H7 (cell line): ENCODE measurements at regions not wholly inside any gene's neighbourhood (a gene's known extent, or its start where the extent isn't known, plus 50 kb on each side); places are given as distances from the start of the nearest gene placed in this dataset.
"Not testable (repeated sequence)": the region's sequence is repeated elsewhere in the genome, so short reads cannot be mapped to it uniquely, and the experiment has no call there.

ENCODE experiments used
- DNase-seq: peaks from one replicate; pipeline ENCODE4 v3.0.0; 2012
- H3K27me3 ChIP-seq: 2 replicates; pipeline ENCODE4 v1.6.0; 2011; ENCODE audit warnings: mild to moderate bottlenecking, low read length; ENCODE audit not compliant: control insufficient read depth, insufficient read depth
- H3K36me3 ChIP-seq: replicated peaks from 2 replicates; pipeline ENCODE4 v1.5.1; 2011; ENCODE audit warnings: low read length; ENCODE audit not compliant: control insufficient read depth, insufficient read depth
- H3K4me3 ChIP-seq: 2 replicates; pipeline ENCODE4 v1.5.1; 2011; ENCODE audit warnings: low read depth, mild to moderate bottlenecking, control low read depth, low read length, moderate library complexity; ENCODE audit not compliant: insufficient read depth

DNA sequence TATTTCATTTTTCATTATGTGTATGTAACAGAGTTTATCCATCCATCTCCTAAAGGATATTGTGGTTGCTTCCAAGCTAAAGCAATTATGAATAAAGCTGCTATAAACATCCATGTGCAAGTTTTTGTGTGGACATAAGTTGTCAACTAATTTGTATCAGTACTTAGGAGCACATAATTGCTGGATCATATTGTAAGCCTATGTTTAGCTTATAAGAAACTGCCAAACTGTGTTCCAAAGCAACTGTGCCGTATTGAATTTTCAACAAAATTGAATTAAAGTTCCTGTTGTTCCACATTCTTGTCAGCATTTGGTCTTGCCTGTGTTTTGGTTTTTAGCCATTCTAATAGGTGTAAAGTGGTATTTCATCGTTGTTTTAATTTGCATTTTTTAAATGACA, 416.9 kb downstream of the SLC6A15 start:
- no peak overlapping the region for H3K4me3 ChIP-seq
- no peak for DNase-seq
- H3K36me3 ChIP-seq: no peaks in the 10 kb centered on the region
- H3K27me3 ChIP-seq: no peaks in the 10 kb centered on the region

DNA sequence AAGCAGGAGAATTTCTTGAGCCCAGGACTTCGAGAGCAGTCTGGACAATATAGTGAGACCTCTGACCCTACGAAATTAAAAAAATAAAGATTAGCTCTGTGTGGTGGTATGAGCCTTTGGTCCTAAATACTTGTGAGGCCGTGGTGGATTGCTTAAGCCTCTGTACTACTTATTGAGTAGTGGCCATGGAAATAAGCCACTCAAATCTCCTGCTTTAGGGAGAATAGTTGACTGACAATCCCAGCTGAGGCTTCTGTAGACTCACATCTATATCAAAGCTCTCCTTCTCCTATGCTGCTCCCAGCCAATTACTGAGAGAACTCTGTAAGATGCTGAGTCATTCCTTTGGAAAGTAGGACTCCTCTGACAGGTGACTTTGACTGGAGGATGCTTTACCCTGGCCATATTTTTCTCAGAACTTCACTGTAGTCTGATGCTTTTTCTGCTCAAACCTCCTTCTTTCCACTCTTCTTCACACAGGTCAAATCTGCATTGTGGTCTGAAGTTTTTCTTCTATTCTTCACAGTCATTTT, 420.2 kb downstream of the SLC6A15 start:
- Histone ChIP-seq H3K4me3 (no peak overlapping the region), H3K27me3 (no peaks in the 10 kb centered on the region), H3K36me3 (no peaks in the 10 kb centered on the region)
- no peak for DNase-seq

DNA sequence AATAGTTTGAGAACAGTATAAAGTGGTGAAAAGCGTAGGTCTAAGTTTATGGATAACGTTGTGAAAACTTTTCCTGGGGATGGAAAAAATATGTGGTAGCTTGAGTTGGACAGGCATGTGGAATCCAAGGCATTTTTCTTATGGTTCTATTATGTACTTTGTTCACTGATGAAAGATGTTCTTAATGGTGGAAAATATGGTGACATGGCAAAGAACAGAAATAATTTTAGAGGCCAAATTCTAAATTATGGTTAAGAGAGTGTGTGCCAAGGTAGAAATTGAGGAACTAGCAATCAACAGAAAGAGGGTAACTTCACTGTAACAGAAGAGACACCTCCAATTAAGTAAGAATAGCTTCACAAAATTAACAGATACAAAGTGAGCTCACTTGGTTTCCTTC, 427.8 kb downstream of the SLC6A15 start:
- H3K4me3 ChIP-seq: no peak overlapping the region
- no peaks in the 10 kb centered on the region for H3K36me3 ChIP-seq
- H3K27me3 ChIP-seq: no peaks in the 10 kb centered on the region
- DNase-seq: no peak

DNA sequence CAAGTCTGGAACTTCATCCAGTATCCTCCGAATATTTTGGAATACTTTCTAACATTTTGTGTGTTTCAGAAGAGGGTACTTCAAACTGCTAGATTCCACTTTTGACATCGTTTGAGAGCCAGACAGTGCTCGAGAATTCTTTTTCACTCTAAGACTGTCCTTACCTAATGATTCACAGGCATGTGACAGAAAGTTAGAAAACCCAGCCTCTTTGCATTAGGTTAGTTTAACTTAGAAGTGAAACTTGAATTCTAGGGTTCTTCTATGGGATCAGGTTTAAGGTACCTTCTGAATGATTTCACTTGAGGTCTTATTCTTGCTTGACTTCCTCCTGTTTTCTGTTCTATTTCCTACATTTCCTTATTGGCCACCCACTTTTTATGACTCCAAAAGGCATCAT, 431.8 kb downstream of the SLC6A15 start:
- no peaks in the 10 kb centered on the region for H3K36me3 ChIP-seq
- no peaks in the 10 kb centered on the region for H3K27me3 ChIP-seq
- no peak overlapping the region for H3K4me3 ChIP-seq
- DNase-seq: no peak

DNA sequence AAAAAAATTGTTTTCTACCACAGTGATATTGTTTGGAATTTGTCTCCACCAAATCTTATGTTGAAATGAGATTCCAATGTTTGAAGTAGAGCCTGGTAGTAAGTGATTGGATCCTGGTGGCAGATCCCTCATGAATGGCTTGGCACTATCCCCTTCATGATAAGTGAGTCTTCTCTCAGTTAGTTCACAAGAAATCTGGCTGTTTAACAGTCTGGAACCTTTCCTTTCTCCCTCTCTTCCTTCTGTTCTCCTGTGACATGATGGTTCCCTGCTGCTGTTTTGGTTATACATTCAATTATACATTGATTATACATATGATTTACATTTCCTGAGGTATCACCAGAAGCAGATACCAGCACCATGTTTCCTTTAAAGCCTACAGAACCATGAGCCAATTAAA, 442.2 kb downstream of the SLC6A15 start:
- no peaks in the 10 kb centered on the region for H3K36me3 ChIP-seq
- no peak for DNase-seq
- H3K27me3 ChIP-seq: no peaks in the 10 kb centered on the region
- no peak overlapping the region for H3K4me3 ChIP-seq

DNA sequence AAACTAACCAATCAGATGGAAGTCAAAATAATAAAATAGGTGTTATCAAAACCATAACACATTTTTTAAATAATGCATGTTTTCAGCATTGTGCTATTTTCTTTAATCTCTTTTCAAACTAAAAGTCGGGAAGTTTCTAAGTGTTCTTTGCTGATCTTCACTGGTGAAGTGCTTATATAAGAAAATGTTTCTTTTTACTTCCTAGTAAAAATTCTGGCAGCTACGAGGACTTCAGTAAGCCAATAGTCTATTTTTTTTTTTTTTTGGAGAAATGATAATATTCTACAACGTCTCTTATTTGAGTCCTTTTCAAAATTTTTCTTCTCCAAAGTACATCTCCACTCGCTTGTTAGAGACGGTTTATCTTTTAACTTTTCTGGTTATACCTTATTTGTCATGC, 448.0 kb downstream of the SLC6A15 start:
- DNase-seq: no peak
- H3K4me3 ChIP-seq: no peak overlapping the region

DNA sequence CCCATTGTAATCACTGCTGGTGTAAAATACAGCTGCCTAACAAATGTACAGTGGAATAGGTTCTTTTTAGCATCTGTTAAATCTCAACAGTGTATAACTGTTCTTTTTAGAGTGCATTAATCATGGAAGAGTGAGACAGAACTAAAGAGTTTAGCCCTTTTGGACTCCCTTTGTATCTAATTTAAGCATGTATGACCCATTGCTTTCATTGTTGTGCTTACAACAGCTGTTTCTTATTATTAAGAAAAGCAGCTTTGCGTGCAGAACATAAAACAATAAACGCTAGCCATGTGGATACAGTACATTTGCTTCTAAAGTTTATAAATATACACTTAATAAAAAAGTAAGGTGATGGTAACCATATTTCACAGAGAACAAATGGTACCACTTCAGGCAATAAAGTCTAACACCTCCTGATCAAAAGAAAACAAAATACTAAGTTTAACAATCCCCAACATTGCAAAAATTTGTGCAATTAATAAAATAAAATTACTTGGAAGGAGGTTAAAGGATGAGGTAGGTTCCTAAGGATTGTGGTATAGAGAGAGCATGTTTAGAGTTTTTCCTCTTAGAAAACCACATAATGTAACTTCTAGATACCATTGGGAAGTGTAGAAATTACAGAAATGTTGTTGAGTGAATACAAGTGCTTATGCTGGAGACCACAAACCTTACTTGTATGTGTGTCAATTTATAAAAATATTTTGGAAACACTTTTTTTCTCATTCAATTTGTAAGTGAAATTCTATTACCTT, 448.7 kb downstream of the SLC6A15 start:
- H3K4me3 ChIP-seq: no peak overlapping the region
- DNase-seq: no peak

More for the DNA sequence above, 448.0 kb downstream of the SLC6A15 start:
- Histone ChIP-seq H3K36me3 (no peaks in the 10 kb centered on the region), H3K27me3 (no peaks in the 10 kb centered on the region)

DNA sequence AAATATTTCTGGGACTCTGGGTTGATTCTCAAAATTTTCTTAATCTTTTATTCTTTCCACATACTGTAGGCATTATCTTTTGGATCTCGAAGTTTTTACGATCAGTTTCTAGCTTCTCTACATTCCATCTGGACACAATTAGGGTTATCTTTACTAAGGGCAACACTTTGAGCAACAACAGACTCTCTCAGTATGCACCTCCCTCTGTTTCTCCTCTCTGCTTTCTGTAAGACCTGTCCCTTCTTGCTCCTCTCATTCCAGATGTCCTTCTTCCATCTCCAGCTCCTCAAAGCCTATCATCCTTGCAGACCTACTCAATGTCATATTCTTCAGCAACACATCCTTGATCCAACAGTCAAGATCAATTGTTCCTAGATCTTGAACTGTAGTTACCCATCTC, 457.0 kb downstream of the SLC6A15 start:
- H3K4me3 ChIP-seq: no peak overlapping the region
- DNase-seq: no peak
- no peaks in the 10 kb centered on the region for H3K27me3 ChIP-seq

More for the DNA sequence above, 448.7 kb downstream of the SLC6A15 start:
- H3K27me3 ChIP-seq: no peaks in the 10 kb centered on the region
- H3K36me3 ChIP-seq: no peaks in the 10 kb centered on the region

DNA sequence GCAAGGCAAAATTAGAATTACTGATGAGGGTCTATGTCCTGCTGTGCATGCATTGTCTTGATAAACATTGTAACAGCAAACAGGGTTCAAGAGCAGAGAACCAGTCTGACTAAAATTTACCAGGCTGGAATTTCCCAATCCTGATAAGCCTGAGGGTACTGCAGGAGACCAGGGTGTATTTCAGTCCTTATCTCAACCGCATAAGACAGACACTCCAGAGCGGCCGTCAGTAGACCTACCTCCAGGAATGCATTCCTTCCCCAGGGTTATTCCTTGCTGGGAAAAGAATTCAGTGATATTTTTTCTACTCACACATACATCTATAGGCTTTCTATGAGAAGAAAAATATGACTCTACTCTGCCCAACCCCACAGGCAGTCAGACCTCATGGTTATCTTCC, 466.1 kb downstream of the SLC6A15 start:
- H3K36me3 ChIP-seq, H3K27me3 ChIP-seq, H3K4me3 ChIP-seq, DNase-seq: not testable (repeated sequence)

More for the DNA sequence above, 457.0 kb downstream of the SLC6A15 start:
- H3K36me3 ChIP-seq: no peaks in the 10 kb centered on the region

DNA sequence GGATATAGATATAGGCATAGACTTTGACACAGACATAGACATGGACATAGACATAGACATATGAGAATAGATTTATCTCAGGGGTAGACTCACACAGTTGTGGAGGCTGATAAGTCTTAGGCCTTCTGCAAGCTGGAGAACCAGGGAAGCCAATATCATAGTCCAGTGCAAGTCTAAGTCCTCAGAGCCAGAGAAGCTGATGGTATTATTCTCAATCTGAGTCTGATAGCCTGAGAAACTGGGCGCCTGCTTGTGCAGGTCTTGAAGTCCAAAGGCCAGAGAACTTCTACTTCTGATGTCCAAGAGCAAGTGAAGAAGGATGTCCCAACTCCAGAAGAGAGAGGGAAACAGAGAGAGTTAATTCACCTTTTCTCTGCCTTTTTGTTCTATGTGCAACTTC, 476.5 kb downstream of the SLC6A15 start:
- Histone ChIP-seq H3K4me3 (no peak overlapping the region), H3K36me3 (no peaks in the 10 kb centered on the region), H3K27me3 (no peaks in the 10 kb centered on the region)
- no peak for DNase-seq

DNA sequence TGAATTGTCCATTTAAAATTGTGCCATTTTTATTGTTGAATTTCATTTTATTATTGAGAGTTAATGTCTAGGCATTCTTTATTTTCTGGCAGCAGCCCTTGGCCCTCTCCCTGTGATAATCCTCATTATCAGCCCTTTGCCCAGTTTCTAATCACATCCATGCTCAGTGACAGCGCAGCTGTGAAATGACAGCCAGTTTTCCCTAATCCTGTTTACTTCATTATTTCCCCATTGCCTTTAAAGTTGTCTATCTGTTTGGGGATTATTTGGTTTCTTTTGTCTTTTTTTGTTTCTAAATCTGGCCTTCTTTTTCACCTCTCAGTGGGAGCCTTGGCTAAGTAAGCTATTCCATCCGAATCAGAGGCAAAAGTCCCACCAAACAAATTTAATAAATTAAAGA, 476.9 kb downstream of the SLC6A15 start:
- no peak for DNase-seq
- Histone ChIP-seq H3K27me3 (no peaks in the 10 kb centered on the region), H3K4me3 (no peak overlapping the region), H3K36me3 (no peaks in the 10 kb centered on the region)

DNA sequence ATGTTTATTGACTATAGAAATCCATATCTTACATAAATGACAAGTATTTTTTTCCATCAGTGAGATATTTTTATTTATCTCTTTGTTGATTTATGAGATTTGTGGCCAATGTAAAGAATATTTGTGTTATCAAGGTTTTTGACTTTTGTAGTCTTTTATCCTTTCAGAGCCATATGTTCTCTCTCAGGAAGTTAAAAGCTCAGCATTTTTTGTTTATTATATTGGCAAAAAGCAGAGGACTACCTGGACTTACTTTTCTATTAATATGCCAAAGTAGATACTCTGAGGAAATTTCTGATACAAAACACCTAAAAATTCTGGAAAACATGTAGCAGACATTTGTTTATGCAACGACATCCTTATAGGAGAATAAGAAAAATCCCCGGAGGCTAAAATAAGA, 490.3 kb downstream of the SLC6A15 start:
- DNase-seq: no peak
- Histone ChIP-seq H3K27me3 (no peaks in the 10 kb centered on the region), H3K36me3 (no peaks in the 10 kb centered on the region), H3K4me3 (no peak overlapping the region)

DNA sequence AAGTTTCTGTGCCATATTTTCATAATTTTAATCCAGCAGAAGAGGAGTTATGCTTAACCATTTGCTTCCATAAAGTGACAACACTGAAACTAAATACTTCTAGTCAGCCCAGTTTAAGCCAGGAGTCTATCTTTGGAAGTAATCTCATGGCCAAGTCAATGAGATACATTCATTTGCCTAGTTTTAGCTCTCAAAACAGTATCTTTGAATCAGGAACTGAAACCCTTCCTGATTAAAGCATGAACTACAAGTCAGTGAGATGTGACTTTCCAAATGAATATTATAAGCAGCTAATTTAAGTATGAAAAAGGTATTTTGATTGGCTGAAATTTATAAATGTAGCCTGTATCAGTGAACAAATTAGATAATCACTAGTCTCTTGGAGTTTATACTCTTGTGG, 491.5 kb downstream of the SLC6A15 start:
- H3K4me3 ChIP-seq: no peak overlapping the region
- no peaks in the 10 kb centered on the region for H3K27me3 ChIP-seq
- no peak for DNase-seq
- H3K36me3 ChIP-seq: no peaks in the 10 kb centered on the region

DNA sequence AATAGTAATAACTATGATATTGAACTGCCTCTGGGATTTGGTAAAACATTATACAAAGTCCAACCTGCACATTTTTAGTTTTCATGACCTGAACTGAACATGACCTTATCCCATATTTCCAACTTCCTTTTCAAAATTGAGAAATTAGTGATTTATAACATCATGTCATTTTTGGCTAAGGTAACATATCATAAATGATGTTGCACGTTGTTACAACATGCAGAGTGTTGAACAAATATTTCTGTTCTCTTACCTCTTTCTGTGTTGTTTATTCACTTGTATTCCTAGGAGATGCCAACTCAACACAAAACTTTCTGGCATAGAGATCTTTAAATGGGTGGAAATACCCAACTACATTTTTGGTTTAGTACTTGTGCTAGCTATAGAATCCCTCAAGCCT, 496.0 kb downstream of the SLC6A15 start:
- DNase-seq: no peak
- H3K36me3 ChIP-seq: no peaks in the 10 kb centered on the region
- H3K4me3 ChIP-seq: no peak overlapping the region
- H3K27me3 ChIP-seq: no peaks in the 10 kb centered on the region

DNA sequence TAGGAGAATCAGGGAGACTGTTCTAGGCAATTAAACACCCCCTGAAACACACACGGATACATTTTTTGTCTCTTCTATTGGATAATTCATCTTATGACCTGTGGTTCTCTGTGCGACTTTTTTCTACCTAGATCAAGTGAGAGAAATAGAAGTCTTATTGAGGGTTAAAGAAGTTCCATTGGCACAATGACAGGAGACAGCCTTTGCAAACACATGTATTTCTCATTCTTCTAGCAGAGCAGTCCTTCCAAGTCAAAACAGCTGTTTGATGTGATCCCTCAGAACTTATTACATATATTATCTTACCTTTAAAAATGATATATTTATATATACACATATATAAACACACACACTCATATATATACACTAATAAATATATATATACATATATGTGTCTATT, 496.7 kb downstream of the SLC6A15 start:
- Histone ChIP-seq H3K4me3 (no peak overlapping the region), H3K27me3 (no peaks in the 10 kb centered on the region), H3K36me3 (no peaks in the 10 kb centered on the region)
- no peak for DNase-seq

DNA sequence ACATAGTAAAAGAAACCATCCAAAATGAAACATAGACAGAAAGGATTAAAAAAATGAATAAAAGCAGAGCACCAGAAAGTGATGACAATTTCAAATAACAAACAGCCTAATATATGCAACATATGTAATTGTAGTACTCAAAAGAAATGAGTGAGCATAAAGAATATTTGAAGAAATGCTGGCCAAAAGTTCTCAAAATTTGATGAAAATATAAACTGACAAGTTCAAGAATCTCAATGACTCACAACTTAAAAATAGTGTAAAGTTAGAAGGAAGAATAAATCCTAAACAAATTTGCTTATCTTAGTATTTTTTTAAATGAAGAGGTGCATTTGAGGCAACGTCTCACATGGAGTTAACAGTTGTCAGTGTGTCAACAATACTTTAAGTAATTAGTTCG, 498.9 kb downstream of the SLC6A15 start:
- H3K27me3 ChIP-seq: no peaks in the 10 kb centered on the region
- no peak overlapping the region for H3K4me3 ChIP-seq
- no peak for DNase-seq
- no peaks in the 10 kb centered on the region for H3K36me3 ChIP-seq
